Myocyte (in vitro differentiated cells): ENCODE measurements at regions not wholly inside any gene's neighbourhood (a gene's known extent, or its start where the extent isn't known, plus 50 kb on each side); places are given as distances from the start of the nearest gene placed in this dataset.
A peak's percentile ranks its signal among the peaks of the same experiment; 100 is the strongest.

Experiments
- DNase-seq: peaks from one replicate; pipeline ENCODE4 v3.0.0-alpha.2; 2012; ENCODE audit warnings: low read depth

GRCh38 chr1:25061261-25061995 is 131.4 kb upstream of the RUNX3 start:
- no peak for DNase-seq

- DNase-seq = no peak
Measured at GRCh38 chr1:25057188-25057587, 127.1 kb upstream of the RUNX3 start.

- no peak for DNase-seq
Measured at GRCh38 chr1:25056536-25056935, 126.5 kb upstream of the RUNX3 start.

DNA sequence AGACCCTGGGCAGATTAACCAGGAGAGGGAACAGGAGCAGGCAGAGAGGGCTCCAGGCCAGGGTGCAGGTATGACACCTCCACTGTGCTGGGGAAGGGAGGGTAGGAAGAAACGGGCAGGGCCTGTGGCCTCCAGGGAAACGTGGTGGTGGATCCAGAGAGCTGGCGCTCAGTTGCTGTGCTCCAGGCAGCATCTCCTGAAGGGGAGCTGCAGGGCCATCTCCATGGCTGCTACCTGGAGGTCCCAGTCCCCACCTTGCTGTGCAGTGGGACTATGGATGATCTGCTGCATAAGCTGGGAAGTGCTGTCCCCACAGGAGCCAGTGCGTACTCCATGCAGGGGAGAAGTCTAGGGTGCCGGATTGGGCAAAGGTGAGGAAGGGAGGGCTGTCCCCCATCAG is 125.9 kb upstream of the RUNX3 start:
- DNase-seq = no peak

- no peak for DNase-seq
Measured at GRCh38 chr1:25055324-25055780, 125.3 kb upstream of the RUNX3 start.

- DNase-seq = no peak
Measured at GRCh38 chr1:25054526-25055323, 124.6 kb upstream of the RUNX3 start.

- no peak for DNase-seq
Measured at GRCh38 chr1:25053576-25054250, 123.6 kb upstream of the RUNX3 start.

GRCh38 chr1:25051906-25052305 is 121.8 kb upstream of the RUNX3 start:
- no peak for DNase-seq

DNA sequence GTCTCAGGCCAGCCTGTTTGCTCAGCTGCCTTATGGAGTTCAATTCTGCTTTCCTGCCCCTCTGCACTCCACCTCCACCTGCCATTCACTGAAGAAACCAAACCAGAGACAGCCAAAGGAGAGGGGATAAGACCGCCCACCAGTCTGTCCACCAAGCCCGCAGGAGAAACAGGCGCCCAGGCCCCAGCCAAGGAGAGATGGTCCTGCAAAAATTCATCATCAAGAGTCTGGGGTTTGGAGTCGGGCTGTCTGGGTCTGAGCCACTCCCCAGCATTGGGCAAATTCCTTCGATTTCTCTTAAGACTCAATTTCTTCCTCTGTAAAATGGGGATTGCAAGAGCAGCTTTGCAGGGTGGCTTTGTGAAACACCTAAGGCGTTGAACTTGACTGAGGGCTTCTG is 121.4 kb upstream of the RUNX3 start:
- no peak for DNase-seq

GRCh38 chr1:25050165-25050564 is 120.1 kb upstream of the RUNX3 start:
- no peak for DNase-seq

GRCh38 chr1:25049190-25049589 is 119.1 kb upstream of the RUNX3 start:
- peak; percentile 56 for DNase-seq

DNA sequence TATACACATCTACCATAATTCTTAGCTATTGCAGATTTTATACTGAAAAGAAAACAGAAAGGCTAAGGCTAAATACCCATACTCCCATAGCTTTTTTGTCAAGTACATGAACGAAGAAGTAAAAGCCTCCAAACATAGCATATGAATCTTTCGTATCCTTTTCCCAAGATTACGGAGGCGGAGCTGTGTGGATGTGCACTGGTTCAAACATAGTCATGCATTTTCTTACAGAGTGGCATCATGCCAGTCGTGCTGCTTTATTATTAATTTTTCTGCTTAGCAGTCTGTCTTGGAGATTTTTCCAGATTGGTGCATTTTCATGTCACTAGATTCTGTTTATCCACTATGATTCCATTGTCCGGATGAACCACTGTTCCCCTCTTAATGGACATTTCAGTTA is 118.7 kb upstream of the RUNX3 start:
- DNase-seq = no peak

DNA sequence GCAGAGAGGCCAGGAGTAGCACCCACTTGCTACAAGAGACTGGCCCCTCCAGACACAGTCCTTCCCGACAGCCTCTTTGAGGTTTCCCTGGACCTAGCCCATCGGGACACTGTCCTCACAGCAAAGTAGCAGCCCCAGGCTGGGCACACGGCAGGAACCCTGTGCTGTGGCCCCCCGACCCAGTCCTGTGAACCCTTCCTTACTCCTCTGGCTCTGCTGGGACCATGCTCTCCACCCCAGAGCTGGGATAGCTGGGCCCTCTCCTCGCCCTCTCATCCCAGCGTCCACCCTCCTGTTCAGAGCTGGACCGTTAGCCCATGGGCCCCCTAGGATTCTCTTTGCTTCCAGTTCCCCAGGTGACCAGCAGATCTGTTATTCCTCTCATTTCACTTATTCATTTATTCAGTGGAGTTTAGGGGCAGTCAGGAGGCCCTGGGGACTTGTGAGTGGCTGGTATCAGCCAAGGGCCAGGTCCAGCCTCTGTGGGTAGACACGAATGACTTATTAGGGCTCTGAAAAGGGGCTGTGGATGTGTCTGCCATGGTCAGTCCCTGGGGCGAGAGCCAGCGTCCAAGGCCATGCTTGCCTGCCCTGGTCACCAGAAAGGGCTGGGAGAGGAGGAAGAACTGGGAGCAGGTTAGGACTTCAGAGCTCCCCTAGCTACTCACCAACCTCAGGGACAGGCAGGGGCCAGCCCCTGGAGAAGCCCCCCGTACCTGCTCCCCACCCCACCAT is 117.6 kb upstream of the RUNX3 start:
- no peak for DNase-seq

GRCh38 chr1:25046194-25046532 is 116.1 kb upstream of the RUNX3 start:
- no peak for DNase-seq

GRCh38 chr1:25045480-25046193 is 115.6 kb upstream of the RUNX3 start:
- no peak for DNase-seq

DNA sequence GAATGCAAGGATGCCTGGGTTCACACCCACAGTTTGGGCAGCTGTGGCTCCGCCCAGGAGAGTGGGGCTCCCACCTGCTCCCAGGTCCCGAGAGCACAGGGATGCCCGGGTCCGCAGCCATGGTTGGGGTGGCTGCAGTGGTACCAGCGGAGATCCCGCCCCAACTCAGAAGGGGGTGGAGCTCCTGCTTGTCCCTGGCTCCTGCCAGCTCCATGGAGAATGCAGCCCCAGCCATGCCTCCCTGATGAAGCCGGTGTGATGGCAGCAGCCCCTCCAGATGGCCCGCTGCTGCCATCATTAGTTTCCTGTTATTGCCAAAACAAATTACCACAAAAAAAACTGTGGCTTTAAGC is 113.1 kb upstream of the RUNX3 start:
- DNase-seq = no peak

- DNase-seq = no peak
Measured at GRCh38 chr1:25042331-25043227, 112.5 kb upstream of the RUNX3 start.

DNA sequence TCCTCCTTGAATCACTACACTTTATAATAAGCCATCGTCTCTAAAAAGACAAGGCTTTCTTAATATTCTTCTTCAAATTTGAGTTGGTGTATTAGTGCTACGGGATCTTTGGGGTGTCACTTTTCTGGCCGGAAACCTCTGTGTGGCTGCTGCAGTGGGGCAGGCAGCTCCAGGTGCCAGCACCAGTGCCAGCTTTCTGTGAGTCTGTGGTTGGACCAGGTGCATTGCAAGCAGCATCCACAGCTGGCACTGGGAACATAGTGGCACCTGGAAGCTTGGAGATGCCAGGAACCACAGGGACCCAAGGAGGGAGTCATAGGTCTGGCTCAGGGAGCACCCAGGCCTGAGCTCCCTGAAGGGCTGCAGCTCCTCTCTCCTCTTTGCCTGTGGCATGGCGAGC is 111.8 kb upstream of the RUNX3 start:
- no peak for DNase-seq

DNA sequence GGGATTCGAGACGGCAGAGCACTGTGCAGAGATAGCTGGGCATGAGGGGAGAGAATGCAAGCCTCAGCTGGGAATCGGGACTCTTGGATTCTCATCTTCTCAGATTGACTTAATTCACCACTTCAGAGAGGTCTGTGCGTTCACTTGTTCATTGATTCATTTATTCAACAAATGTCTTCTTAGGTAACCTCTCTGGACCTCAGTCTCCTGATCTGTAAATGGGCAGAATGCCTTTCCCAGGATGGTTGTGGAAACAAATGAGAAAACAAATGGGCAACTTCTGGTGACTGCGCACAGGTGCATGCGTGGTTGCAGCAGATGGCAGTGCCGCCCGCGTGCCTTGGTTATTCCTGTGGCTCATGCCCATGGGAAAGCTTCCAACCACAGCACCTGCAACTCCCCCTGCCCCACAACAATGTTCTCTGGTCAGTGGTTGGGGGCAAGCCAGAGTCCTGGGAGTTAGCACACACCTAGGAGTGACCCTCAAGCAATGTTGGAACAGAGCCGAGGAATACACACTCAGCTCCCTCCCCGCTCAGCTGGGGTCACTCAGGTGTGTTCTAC is 110.1 kb upstream of the RUNX3 start:
- DNase-seq = peak; percentile 63

GRCh38 chr1:25039229-25039628 is 109.2 kb upstream of the RUNX3 start:
- DNase-seq = peak; percentile 78
